NB4 (cell line): ENCODE measurements at regions not wholly inside any gene's neighbourhood (a gene's known extent, or its start where the extent isn't known, plus 50 kb on each side); places are given as distances from the start of the nearest gene placed in this dataset.

Experiments
- DNase-seq: peaks from one replicate; pipeline ENCODE4 v3.0.0; 2010; ENCODE audit warnings: low read depth
- H3K4me3 ChIP-seq: one replicate; pipeline ENCODE4 v1.5.1; 2011; ENCODE audit warnings: mild to moderate bottlenecking, low read depth, low read length, moderate library complexity
- CTCF ChIP-seq: IDR thresholded peaks from one replicate; pipeline ENCODE4 v1.5.1; 2012; ENCODE audit warnings: low read depth, low read length
- MAX ChIP-seq: IDR thresholded peaks from 2 replicates; pipeline ENCODE4 v1.6.1; 2011; ENCODE audit warnings: low read depth, low read length
- MYC ChIP-seq: IDR thresholded peaks from 2 replicates; pipeline ENCODE4 v1.6.1; 2011; ENCODE audit warnings: low read depth, low read length
- POLR2A ChIP-seq: IDR thresholded peaks from 2 replicates; pipeline ENCODE4 v1.6.1; 2011; ENCODE audit warnings: mild to moderate bottlenecking; ENCODE audit not compliant: insufficient read length; ENCODE audit errors: extremely low read depth

GRCh38 chr6:16078064-16078463 lies 50.8 kb upstream of the MYLIP start:
- H3K4me3 ChIP-seq, result no peak overlapping the region
- TF ChIP-seq MAX (no peak), MYC (no peak), POLR2A (no peak), CTCF (no peak)
- no peak for DNase-seq

- no peak for DNase-seq
- TF ChIP-seq MAX (no peak), CTCF (no peak), POLR2A (no peak), MYC (no peak)
- H3K4me3 ChIP-seq, result no peak overlapping the region
These were observed 59.2 kb upstream of the MYLIP start for GRCh38 chr6:16069671-16070070.

- H3K4me3 ChIP-seq, result no peak overlapping the region
- DNase-seq, result no peak
- TF ChIP-seq MAX, result no peak
- TF ChIP-seq POLR2A, result no peak
- no peak for TF ChIP-seq MYC
- no peak for TF ChIP-seq CTCF
These were observed 59.7 kb upstream of the MYLIP start for GRCh38 chr6:16069222-16069621.

- no peak for DNase-seq
- TF ChIP-seq POLR2A (no peak), MYC (no peak), MAX (no peak), CTCF (no peak)
- no peak overlapping the region for H3K4me3 ChIP-seq
These were observed 61.3 kb upstream of the MYLIP start for GRCh38 chr6:16067568-16067967.

- TF ChIP-seq POLR2A, result no peak
- H3K4me3 ChIP-seq, result no peak overlapping the region
- DNase-seq, result no peak
These were observed 64.2 kb upstream of the MYLIP start for GRCh38 chr6:16064671-16065072.

GRCh38 chr6:16063580-16063979 lies 65.3 kb upstream of the MYLIP start:
- no peak for TF ChIP-seq MAX
- no peak for TF ChIP-seq MYC
- no peak for TF ChIP-seq CTCF
- TF ChIP-seq POLR2A, result no peak
- no peak overlapping the region for H3K4me3 ChIP-seq
- DNase-seq, result no peak
